HepG2 (cell line): ENCODE measurements at regions not wholly inside any gene's neighbourhood (a gene's known extent, or its start where the extent isn't known, plus 50 kb on each side); places are given as distances from the start of the nearest gene placed in this dataset.

ENCODE experiments used
- ATAC-seq: fragments of 200-7000 bp; cut with Tn5 transposase; 3 replicates; pipeline ENCODE4 v1.9.1; 2020; ENCODE audit warnings: mild to moderate bottlenecking, moderate library complexity
- BruUV-seq: library from RNA; stranded (reverse); fragments of 400-500 nt; replicated peaks from 2 replicates; lab custom pipeline; 2021; lab: Mats Ljungman, UMichigan
- CTCF ChIA-PET: fragments of 300-600 bp; formaldehyde crosslinking; extraction: SDS; loops from one replicate; lab custom pipeline; 2021; ENCODE audit warnings: low total read pairs, inconsistent platforms, low intra/inter-chr PET ratio; lab: Yijun Ruan, JAX
- POLR2A ChIA-PET: fragments of 350-600 bp; sonication (Branson Sonifier 250); formaldehyde crosslinking; loops from one replicate; lab custom pipeline; 2020; ENCODE audit warnings: antibody characterized with exemption, inconsistent platforms; lab: Yijun Ruan, JAX
- DNase-seq: peaks from one replicate; pipeline ENCODE4 v3.0.0-alpha.2; 2015; ENCODE audit warnings: low spot score
- FAIRE-seq: peaks from 3 replicates; lab custom pipeline; 2011; peaks lifted over from hg19 to GRCh38; lab: Jason Lieb, UNC
- H2AFZ ChIP-seq: one replicate; pipeline ENCODE4 v1.6.1; 2011; ENCODE audit warnings: low read length, inconsistent platforms
- H3K27ac ChIP-seq: fragments of 300-600 bp; 3 replicates; pipeline ENCODE4 v1.8.0; 2011; ENCODE audit warnings: mixed run types, mild to moderate bottlenecking, mixed read lengths, low read length, inconsistent platforms; ENCODE audit not compliant: insufficient read depth; ENCODE audit errors: extremely low read length
- H3K27me3 ChIP-seq, 2 experiments: fragments of 200-600 bp in 1 of 2; 2 replicates in 1 of 2; 3 replicates in 1 of 2; pipeline versions ENCODE4 v1.6.0 to v1.8.0; 2011; ENCODE audit warnings: low read length in 2 of 2, mild to moderate bottlenecking in 2 of 2, moderate library complexity in 2 of 2, inconsistent platforms in 1 of 2; ENCODE audit not compliant: insufficient read depth in 2 of 2, control insufficient read depth in 1 of 2
- H3K36me3 ChIP-seq, 2 experiments: fragments of 200-600 bp in 1 of 2; replicated peaks in 1 of 2; 2 replicates in 1 of 2; 3 replicates in 1 of 2; pipeline versions ENCODE4 v1.5.1 to v1.8.0; 2011; ENCODE audit warnings: low read length in 2 of 2, inconsistent platforms in 1 of 2; ENCODE audit not compliant: insufficient read depth in 2 of 2, control insufficient read depth in 1 of 2
- H3K4me1 ChIP-seq: 2 replicates; pipeline ENCODE4 v1.5.1; 2012; ENCODE audit warnings: low read length, inconsistent platforms; ENCODE audit not compliant: insufficient read depth
- H3K4me2 ChIP-seq: 2 replicates; pipeline ENCODE4 v1.6.0; 2011; ENCODE audit warnings: low read depth, low read length, inconsistent platforms
- H3K4me3 ChIP-seq, 3 experiments: fragments of 200-600 bp in 1 of 3; sonication (generic), shearing (Covaris generic) in 1 of 3; replicated peaks in 1 of 3; 2 replicates each; pipeline ENCODE4 v1.5.1; 2011 to 2016; ENCODE audit warnings: low read length in 3 of 3, inconsistent platforms in 2 of 3, low read depth in 2 of 3, mild to moderate bottlenecking in 2 of 3, control low read depth in 1 of 3, mixed read lengths in 1 of 3; ENCODE audit not compliant: insufficient read depth in 1 of 3
- H3K79me2 ChIP-seq: one replicate; pipeline ENCODE4 v1.6.1; 2011; ENCODE audit warnings: low read length, inconsistent platforms; ENCODE audit not compliant: insufficient read depth
- H3K9ac ChIP-seq: 2 replicates; pipeline ENCODE4 v1.6.0; 2011; ENCODE audit warnings: mild to moderate bottlenecking, low read depth, low read length, inconsistent platforms; ENCODE audit not compliant: insufficient read depth
- H3K9me3 ChIP-seq: 2 replicates; pipeline ENCODE4 v1.5.1; 2012; ENCODE audit warnings: mild to moderate bottlenecking, low read length
- H4K20me1 ChIP-seq: 2 replicates; pipeline ENCODE4 v1.6.0; 2011; ENCODE audit warnings: inconsistent platforms, mild to moderate bottlenecking, low read length, moderate library complexity; ENCODE audit not compliant: insufficient read depth
- EP300 ChIP-seq, 3 experiments: sonication (generic) in 1 of 3; formaldehyde crosslinking in 1 of 3; IDR thresholded peaks; 2 replicates each; pipeline versions ENCODE4 v1.5.1 to v1.6.1; 2011 to 2020; ENCODE audit warnings: low read depth in 2 of 3, low read length in 2 of 3, borderline replicate concordance in 1 of 3, improper control_type of control experiment in 1 of 3, mild to moderate bottlenecking in 1 of 3, missing genetic modification reagents in 1 of 3, moderate library complexity in 1 of 3
- HNF1A ChIP-seq, 2 experiments: sonication (generic) in 1 of 2; formaldehyde crosslinking in 1 of 2; IDR thresholded peaks; 2 replicates each; pipeline versions ENCODE4 v1.4.0 to v1.6.1; 2016 to 2020; ENCODE audit warnings: borderline replicate concordance in 1 of 2, low read depth in 1 of 2, mild to moderate bottlenecking in 1 of 2, missing genetic modification reagents in 1 of 2
- MYNN ChIP-seq: sonication (generic); formaldehyde crosslinking; IDR thresholded peaks from 2 replicates; pipeline ENCODE4 v1.4.0; 2020; ENCODE audit warnings: mild to moderate bottlenecking, low read depth, missing genetic modification reagents
- ZBTB25 ChIP-seq: IDR thresholded peaks from 2 replicates; pipeline ENCODE4 v1.6.1; 2018; ENCODE audit warnings: missing genetic modification reagents
- ZFYVE20 ChIP-seq: sonication (generic); formaldehyde crosslinking; IDR thresholded peaks from 2 replicates; pipeline ENCODE4 v1.8.0; 2023; ENCODE audit warnings: low read depth, mild to moderate bottlenecking, moderate library complexity, missing genetic modification reagents, borderline replicate concordance
- ZMYM2 ChIP-seq: sonication (generic); formaldehyde crosslinking; IDR thresholded peaks from 2 replicates; pipeline ENCODE4 v1.8.0; 2022; ENCODE audit warnings: mild to moderate bottlenecking, missing genetic modification reagents
- ZNF530 ChIP-seq: sonication (generic); formaldehyde crosslinking; IDR thresholded peaks from 2 replicates; pipeline ENCODE4 v1.5.0; 2020; ENCODE audit warnings: low read depth, mild to moderate bottlenecking, missing genetic modification reagents
- ZSCAN12 ChIP-seq: sonication (generic); formaldehyde crosslinking; IDR thresholded peaks from 2 replicates; pipeline ENCODE4 v1.9.0; 2021; ENCODE audit warnings: mild to moderate bottlenecking, missing genetic modification reagents
- WGBS: methylation state at CpG from one replicate; pipeline ENCODE4 v1.1.6; 2017; ENCODE audit warnings: low lambda C conversion rate; 5-methylcytosine and 5-hydroxymethylcytosine counted together
- in situ Hi-C: cut with HindIII; loops from 2 replicates; pipeline ENCODE4 v1.10.0; 2017; ENCODE audit warnings: low pct_unique_long_range_greater_than_20kb; ENCODE audit not compliant: extremely low pct_ligation_motif_present
- intact Hi-C: fragments of 100-400 bp; cut with micrococcal nuclease; formaldehyde crosslinking; loops from one replicate; pipeline ENCODE4 v1.10.0; 2022; ENCODE audit not compliant: unreplicated experiment

- Histone ChIP-seq H3K9ac (no peak overlapping the region), H3K4me2 (no peak overlapping the region), H3K36me3 (no peaks in the 10 kb centered on the region), H3K4me3 (no peak overlapping the region), H2AFZ (no peak overlapping the region), H3K4me1 (no peaks in the 10 kb centered on the region), H4K20me1 (no peaks in the 10 kb centered on the region), H3K27ac (no peak overlapping the region), H3K79me2 (no peaks in the 10 kb centered on the region), H3K9me3 (peaks cover 12% of the 10 kb centered on the region; the same call in 1 of the 2 replicates), H3K27me3 (no peaks in the 10 kb centered on the region)
- TF ChIP-seq ZBTB25, result no peak
- TF ChIP-seq HNF1A (IDR thresholded peaks at IDR 0.05; ENCODE audit: low read depth), result no peak
- TF ChIP-seq HNF1A (CRISPR knock-in tag; IDR thresholded peaks at IDR 0.05; ENCODE audit: borderline replicate concordance), result no peak
- no peak for TF ChIP-seq MYNN (CRISPR knock-in tag)
- TF ChIP-seq ZMYM2 (CRISPR knock-in tag), result no peak
- TF ChIP-seq ZNF530 (CRISPR knock-in tag), result no peak
- TF ChIP-seq ZFYVE20 (CRISPR knock-in tag), result no peak
- TF ChIP-seq ZSCAN12, result no peak
- no peak for TF ChIP-seq EP300 (IDR thresholded peaks at IDR 0.05; ENCODE audit: low read depth in 2 of 2, low read length in 2 of 2)
- no peak for TF ChIP-seq EP300 (CRISPR knock-in tag; IDR thresholded peaks at IDR 0.05; ENCODE audit: borderline replicate concordance)
- in situ Hi-C loops, result no loop called here
- FAIRE-seq (no peak), ATAC-seq (no peak), DNase-seq (no peak)
- POLR2A ChIA-PET, result no interaction called here
- CTCF ChIA-PET, result no interaction called here
- intact Hi-C loops, result no loop called here
- no TSS peak for BruUV-seq
- WGBS, result 0% methylated on average over 1 of the region's 1 CpG
These were observed 206.6 kb upstream of the ITM2A start for GRCh38 chrX:79573760-79574159.
